ENCODE measurements at regions not wholly inside any gene's neighbourhood (a gene's known extent, or its start where the extent isn't known, plus 50 kb on each side); places are given as distances from the start of the nearest gene placed in this dataset.

DNA sequence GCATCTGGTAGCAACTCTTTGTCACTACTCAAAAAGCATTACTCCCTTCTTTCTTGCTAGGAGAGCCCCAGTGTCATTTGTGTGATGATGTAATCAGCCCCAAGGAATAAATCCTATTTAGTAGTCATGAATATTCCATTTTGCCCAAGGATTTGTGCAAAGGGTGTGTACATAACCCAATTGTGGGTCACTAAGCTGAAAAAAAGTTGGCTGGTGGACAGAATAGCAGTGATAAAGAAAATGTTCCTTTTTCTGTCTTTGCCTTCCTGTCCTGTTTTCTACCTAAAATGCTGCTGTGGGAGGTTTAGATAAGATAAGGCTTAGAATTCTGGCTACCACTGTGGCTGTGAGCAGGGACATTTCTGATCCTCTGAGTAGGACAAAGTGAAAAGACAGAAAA, 223.1 kb upstream of the ITGA1 start:
- H3K23ac ChIP-seq (ENCODE audit: low read length in 2 of 2), result no peak overlapping the region
- no peak overlapping the region for H3K4me3 ChIP-seq (ENCODE audit: insufficient read depth in 1 of 2, low read depth in 1 of 2, low read length in 2 of 2)
- H3K9me3 ChIP-seq (ENCODE audit: control insufficient read depth, low read length), result no peaks in the 10 kb centered on the region
- H3K9ac ChIP-seq (ENCODE audit: low read length), result no peak overlapping the region
- no peak overlapping the region for H3K4ac ChIP-seq (ENCODE audit: low read depth in 1 of 2, low read length in 2 of 2)
- no peak overlapping the region for H2BK15ac ChIP-seq (ENCODE audit: low read depth, poor library complexity, severe bottlenecking)
- no peaks in the 10 kb centered on the region for H3K4me1 ChIP-seq (ENCODE audit: control insufficient read depth, insufficient read depth, low read depth, low read length)
- no peak overlapping the region for H2AFZ ChIP-seq (ENCODE audit: low read depth, low read length)
- H4K8ac ChIP-seq (ENCODE audit: low read length), result no peak overlapping the region
- no peak overlapping the region for H3K27ac ChIP-seq (ENCODE audit: low read length, poor library complexity, severe bottlenecking)
- H3K79me1 ChIP-seq (replicated peaks; ENCODE audit: low read length, poor library complexity, severe bottlenecking), result no peaks in the 10 kb centered on the region
- H4K91ac ChIP-seq (ENCODE audit: low read length), result no peak overlapping the region
- H2BK120ac ChIP-seq (ENCODE audit: low read depth, low read length), result no peak overlapping the region
- H3K18ac ChIP-seq (ENCODE audit: low read depth in 1 of 2, low read length in 2 of 2), result no peak overlapping the region
- no peak overlapping the region for H2BK12ac ChIP-seq (ENCODE audit: low read length in 2 of 2)
- H3K36me3 ChIP-seq (ENCODE audit: control insufficient read depth in 1 of 2, insufficient read depth in 2 of 2, low read depth in 1 of 2, low read length in 2 of 2), result no peaks in the 10 kb centered on the region
- H2BK5ac ChIP-seq (ENCODE audit: low read depth, low read length, poor library complexity, severe bottlenecking), result no peak overlapping the region
- H3K14ac ChIP-seq (ENCODE audit: low read length in 2 of 2), result no peak overlapping the region
- no peak overlapping the region for H3K4me2 ChIP-seq (ENCODE audit: low read length, poor library complexity, severe bottlenecking)
- peaks cover 0 to 18% of the 10 kb centered on the region in 2 experiments for H3K27me3 ChIP-seq (ENCODE audit: control insufficient read depth in 1 of 2, insufficient read depth in 1 of 2, low read length in 2 of 2)
- no peak overlapping the region for H2AK5ac ChIP-seq (ENCODE audit: low read length, severe bottlenecking)
- no peak for DNase-seq

DNA sequence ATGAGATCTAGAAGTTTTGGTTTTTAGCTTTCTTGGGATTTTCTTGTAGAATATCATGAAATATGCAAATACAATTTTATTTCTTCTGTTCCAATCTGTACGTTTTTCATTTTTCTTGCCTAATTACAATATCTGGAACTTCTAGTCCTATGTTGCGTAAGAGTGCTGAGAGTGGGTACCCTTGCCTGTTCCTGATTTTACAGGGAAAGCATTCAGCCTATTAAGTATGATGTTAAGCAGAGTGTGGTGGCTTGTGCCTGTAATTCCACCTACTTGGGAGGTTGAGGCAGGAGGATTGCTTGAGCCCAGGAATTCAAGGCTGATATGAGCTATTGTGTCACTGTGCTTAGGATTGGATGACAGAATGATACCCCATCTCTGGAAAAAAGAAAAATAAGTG, 210.2 kb upstream of the ITGA1 start:
- no peak overlapping the region for H3K4me3 ChIP-seq (ENCODE audit: insufficient read depth in 1 of 2, low read depth in 1 of 2, low read length in 2 of 2)
- H2AFZ ChIP-seq (ENCODE audit: low read depth, low read length), result no peak overlapping the region
- no peak overlapping the region for H2BK120ac ChIP-seq (ENCODE audit: low read depth, low read length)
- H2BK5ac ChIP-seq (ENCODE audit: low read depth, low read length, poor library complexity, severe bottlenecking), result no peak overlapping the region
- no peaks in the 10 kb centered on the region for H3K79me1 ChIP-seq (replicated peaks; ENCODE audit: low read length, poor library complexity, severe bottlenecking)
- no peak for DNase-seq
- H3K9ac ChIP-seq (ENCODE audit: low read length), result no peak overlapping the region
- no peak overlapping the region for H3K27ac ChIP-seq (ENCODE audit: low read length, poor library complexity, severe bottlenecking)
- H2BK15ac ChIP-seq (ENCODE audit: low read depth, poor library complexity, severe bottlenecking), result no peak overlapping the region
- H3K18ac ChIP-seq (ENCODE audit: low read depth in 1 of 2, low read length in 2 of 2), result no peak overlapping the region
- H3K4me2 ChIP-seq (ENCODE audit: low read length, poor library complexity, severe bottlenecking), result no peak overlapping the region
- H3K23ac ChIP-seq (ENCODE audit: low read length in 2 of 2), result no peak overlapping the region
- no peak overlapping the region for H4K91ac ChIP-seq (ENCODE audit: low read length)
- no peak overlapping the region for H2BK12ac ChIP-seq (ENCODE audit: low read length in 2 of 2)
- H3K4me1 ChIP-seq (ENCODE audit: control insufficient read depth, insufficient read depth, low read depth, low read length), result no peaks in the 10 kb centered on the region
- no peak overlapping the region for H3K4ac ChIP-seq (ENCODE audit: low read depth in 1 of 2, low read length in 2 of 2)
- H3K36me3 ChIP-seq (ENCODE audit: control insufficient read depth in 1 of 2, insufficient read depth in 2 of 2, low read depth in 1 of 2, low read length in 2 of 2), result no peaks in the 10 kb centered on the region
- no peak overlapping the region for H2AK5ac ChIP-seq (ENCODE audit: low read length, severe bottlenecking)
- no peak overlapping the region for H3K14ac ChIP-seq (ENCODE audit: low read length in 2 of 2)
- no peaks in the 10 kb centered on the region for H3K9me3 ChIP-seq (ENCODE audit: control insufficient read depth, low read length)
- 54% methylated on average over 2 of the region's 2 CpGs for WGBS
- no peaks in the 10 kb centered on the region for H3K27me3 ChIP-seq (ENCODE audit: control insufficient read depth in 1 of 2, insufficient read depth in 1 of 2, low read length in 2 of 2)
- H4K8ac ChIP-seq (ENCODE audit: low read length), result no peak overlapping the region

DNA sequence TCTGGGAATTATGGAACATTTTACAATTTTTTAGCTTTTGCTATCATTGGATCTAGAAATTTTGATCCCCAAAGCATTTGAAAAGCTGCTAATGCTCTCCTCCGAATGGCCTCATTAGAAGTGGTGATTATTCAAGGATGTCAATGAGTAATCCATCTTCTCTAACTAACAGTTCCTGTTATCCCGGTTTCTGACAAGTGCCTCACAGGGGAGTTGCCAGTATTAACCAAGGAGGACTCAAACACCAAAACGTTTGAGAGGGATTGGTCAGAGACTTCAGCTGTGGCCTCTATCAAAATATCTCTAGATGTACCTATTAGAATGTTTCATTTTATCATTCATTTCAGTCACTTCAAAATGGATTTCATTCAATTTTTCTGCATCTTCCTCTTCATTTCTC, 208.3 kb upstream of the ITGA1 start:
- Histone ChIP-seq H3K9ac (ENCODE audit: low read length) (no peak overlapping the region), H4K8ac (ENCODE audit: low read length) (no peak overlapping the region), H3K4me2 (ENCODE audit: low read length, poor library complexity, severe bottlenecking) (no peak overlapping the region), H3K36me3 (ENCODE audit: control insufficient read depth in 1 of 2, insufficient read depth in 2 of 2, low read depth in 1 of 2, low read length in 2 of 2) (no peaks in the 10 kb centered on the region), H2AFZ (ENCODE audit: low read depth, low read length) (no peak overlapping the region), H2BK120ac (ENCODE audit: low read depth, low read length) (no peak overlapping the region), H3K9me3 (ENCODE audit: control insufficient read depth, low read length) (no peaks in the 10 kb centered on the region), H2BK5ac (ENCODE audit: low read depth, low read length, poor library complexity, severe bottlenecking) (no peak overlapping the region), H3K4me1 (ENCODE audit: control insufficient read depth, insufficient read depth, low read depth, low read length) (no peaks in the 10 kb centered on the region), H3K14ac (ENCODE audit: low read length in 2 of 2) (no peak overlapping the region), H3K4me3 (ENCODE audit: insufficient read depth in 1 of 2, low read depth in 1 of 2, low read length in 2 of 2) (no peak overlapping the region), H2AK5ac (ENCODE audit: low read length, severe bottlenecking) (no peak overlapping the region), H3K18ac (ENCODE audit: low read depth in 1 of 2, low read length in 2 of 2) (no peak overlapping the region), H2BK12ac (ENCODE audit: low read length in 2 of 2) (no peak overlapping the region), H3K79me1 (replicated peaks; ENCODE audit: low read length, poor library complexity, severe bottlenecking) (no peaks in the 10 kb centered on the region), H3K4ac (ENCODE audit: low read depth in 1 of 2, low read length in 2 of 2) (no peak overlapping the region), H3K27ac (ENCODE audit: low read length, poor library complexity, severe bottlenecking) (no peak overlapping the region), H4K91ac (ENCODE audit: low read length) (no peak overlapping the region), H3K27me3 (ENCODE audit: control insufficient read depth in 1 of 2, insufficient read depth in 1 of 2, low read length in 2 of 2) (no peaks in the 10 kb centered on the region), H3K23ac (ENCODE audit: low read length in 2 of 2) (no peak overlapping the region), H2BK15ac (ENCODE audit: low read depth, poor library complexity, severe bottlenecking) (no peak overlapping the region)
- DNase-seq, result no peak
- 57% methylated on average over 3 of the region's 3 CpGs for WGBS

DNA sequence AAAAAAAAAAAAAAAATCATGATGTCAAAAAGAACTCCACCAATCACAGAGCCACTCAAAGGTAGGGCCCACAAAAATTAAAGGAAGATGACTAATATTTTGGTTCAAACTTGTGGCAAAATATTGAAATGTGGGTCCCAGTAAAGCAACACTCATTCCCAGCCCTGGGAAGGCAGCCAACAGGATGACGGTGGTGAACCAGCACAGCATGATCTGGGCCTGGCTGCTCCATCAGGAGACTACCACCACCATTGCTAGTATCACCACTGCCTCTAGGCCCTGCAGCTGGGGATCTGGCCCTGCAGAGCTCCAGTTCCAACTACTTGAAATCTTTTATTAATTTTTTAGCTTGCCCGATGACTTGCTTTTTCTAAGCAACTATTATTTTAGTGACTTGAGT, 206.8 kb upstream of the ITGA1 start:
- no peak overlapping the region for H3K14ac ChIP-seq (ENCODE audit: low read length in 2 of 2)
- H2BK12ac ChIP-seq (ENCODE audit: low read length in 2 of 2), result no peak overlapping the region
- no peak overlapping the region for H3K4me3 ChIP-seq (ENCODE audit: insufficient read depth in 1 of 2, low read depth in 1 of 2, low read length in 2 of 2)
- H3K4ac ChIP-seq (ENCODE audit: low read depth in 1 of 2, low read length in 2 of 2), result no peak overlapping the region
- H2BK120ac ChIP-seq (ENCODE audit: low read depth, low read length), result no peak overlapping the region
- no peaks in the 10 kb centered on the region for H3K9me3 ChIP-seq (ENCODE audit: control insufficient read depth, low read length)
- no peak overlapping the region for H2BK5ac ChIP-seq (ENCODE audit: low read depth, low read length, poor library complexity, severe bottlenecking)
- 94% methylated on average over 2 of the region's 2 CpGs for WGBS
- no peak overlapping the region for H4K91ac ChIP-seq (ENCODE audit: low read length)
- no peak overlapping the region for H3K27ac ChIP-seq (ENCODE audit: low read length, poor library complexity, severe bottlenecking)
- no peak overlapping the region for H2AFZ ChIP-seq (ENCODE audit: low read depth, low read length)
- no peaks in the 10 kb centered on the region for H3K27me3 ChIP-seq (ENCODE audit: control insufficient read depth in 1 of 2, insufficient read depth in 1 of 2, low read length in 2 of 2)
- H4K8ac ChIP-seq (ENCODE audit: low read length), result no peak overlapping the region
- H3K36me3 ChIP-seq (ENCODE audit: control insufficient read depth in 1 of 2, insufficient read depth in 2 of 2, low read depth in 1 of 2, low read length in 2 of 2), result no peaks in the 10 kb centered on the region
- no peaks in the 10 kb centered on the region for H3K4me1 ChIP-seq (ENCODE audit: control insufficient read depth, insufficient read depth, low read depth, low read length)
- no peak overlapping the region for H3K23ac ChIP-seq (ENCODE audit: low read length in 2 of 2)
- H3K18ac ChIP-seq (ENCODE audit: low read depth in 1 of 2, low read length in 2 of 2), result no peak overlapping the region
- H2AK5ac ChIP-seq (ENCODE audit: low read length, severe bottlenecking), result no peak overlapping the region
- H3K79me1 ChIP-seq (replicated peaks; ENCODE audit: low read length, poor library complexity, severe bottlenecking), result no peaks in the 10 kb centered on the region
- no peak for DNase-seq
- no peak overlapping the region for H3K9ac ChIP-seq (ENCODE audit: low read length)
- no peak overlapping the region for H3K4me2 ChIP-seq (ENCODE audit: low read length, poor library complexity, severe bottlenecking)
- no peak overlapping the region for H2BK15ac ChIP-seq (ENCODE audit: low read depth, poor library complexity, severe bottlenecking)
